ENCODE measurements at regions not wholly inside any gene's neighbourhood (a gene's known extent, or its start where the extent isn't known, plus 50 kb on each side); places are given as distances from the start of the nearest gene placed in this dataset.
A peak's percentile ranks its signal among the peaks of the same experiment; 100 is the strongest.

DNA sequence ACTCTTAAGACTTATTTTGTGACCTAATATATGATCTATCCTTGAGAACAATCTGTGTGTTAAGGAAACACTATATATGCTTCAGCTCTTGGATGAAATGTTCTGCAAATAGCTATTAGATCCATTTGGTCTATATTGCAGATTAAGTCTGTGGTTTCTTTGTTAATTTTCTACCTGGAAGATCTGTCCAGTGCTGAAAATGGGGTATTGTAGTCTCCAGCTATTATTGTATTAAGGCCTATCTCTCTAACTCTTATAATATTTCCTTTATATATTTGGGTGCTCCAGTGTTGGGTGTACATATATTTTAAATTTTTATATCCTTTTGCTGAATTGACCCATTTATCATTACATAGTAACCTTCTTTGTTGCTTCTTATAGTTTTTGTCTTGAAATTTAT lies 992.7 kb upstream of the CDH2 start:
- DNase-seq (ENCODE audit: low spot score in 2 of 2), result no peak
- H3K27ac ChIP-seq, result no peak overlapping the region
- no peaks in the 10 kb centered on the region for H3K4me1 ChIP-seq
- no peaks in the 10 kb centered on the region for H3K9me3 ChIP-seq
- no peaks in the 10 kb centered on the region for H3K36me3 ChIP-seq
- H3K4me3 ChIP-seq, result no peak overlapping the region
- H3K27me3 ChIP-seq, result no peaks in the 10 kb centered on the region
- TF ChIP-seq POLR2A (IDR thresholded peaks at IDR 0.05), result no peak
- TF ChIP-seq, protein P1, sequence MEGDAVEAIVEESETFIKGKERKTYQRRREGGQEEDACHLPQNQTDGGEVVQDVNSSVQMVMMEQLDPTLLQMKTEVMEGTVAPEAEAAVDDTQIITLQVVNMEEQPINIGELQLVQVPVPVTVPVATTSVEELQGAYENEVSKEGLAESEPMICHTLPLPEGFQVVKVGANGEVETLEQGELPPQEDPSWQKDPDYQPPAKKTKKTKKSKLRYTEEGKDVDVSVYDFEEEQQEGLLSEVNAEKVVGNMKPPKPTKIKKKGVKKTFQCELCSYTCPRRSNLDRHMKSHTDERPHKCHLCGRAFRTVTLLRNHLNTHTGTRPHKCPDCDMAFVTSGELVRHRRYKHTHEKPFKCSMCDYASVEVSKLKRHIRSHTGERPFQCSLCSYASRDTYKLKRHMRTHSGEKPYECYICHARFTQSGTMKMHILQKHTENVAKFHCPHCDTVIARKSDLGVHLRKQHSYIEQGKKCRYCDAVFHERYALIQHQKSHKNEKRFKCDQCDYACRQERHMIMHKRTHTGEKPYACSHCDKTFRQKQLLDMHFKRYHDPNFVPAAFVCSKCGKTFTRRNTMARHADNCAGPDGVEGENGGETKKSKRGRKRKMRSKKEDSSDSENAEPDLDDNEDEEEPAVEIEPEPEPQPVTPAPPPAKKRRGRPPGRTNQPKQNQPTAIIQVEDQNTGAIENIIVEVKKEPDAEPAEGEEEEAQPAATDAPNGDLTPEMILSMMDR (IDR thresholded peaks at IDR 0.05), result no peak
- TF ChIP-seq EP300 (IDR thresholded peaks at IDR 0.05), result no peak
- no peak for TF ChIP-seq POLR2AphosphoS5 (IDR thresholded peaks at IDR 0.05)

DNA sequence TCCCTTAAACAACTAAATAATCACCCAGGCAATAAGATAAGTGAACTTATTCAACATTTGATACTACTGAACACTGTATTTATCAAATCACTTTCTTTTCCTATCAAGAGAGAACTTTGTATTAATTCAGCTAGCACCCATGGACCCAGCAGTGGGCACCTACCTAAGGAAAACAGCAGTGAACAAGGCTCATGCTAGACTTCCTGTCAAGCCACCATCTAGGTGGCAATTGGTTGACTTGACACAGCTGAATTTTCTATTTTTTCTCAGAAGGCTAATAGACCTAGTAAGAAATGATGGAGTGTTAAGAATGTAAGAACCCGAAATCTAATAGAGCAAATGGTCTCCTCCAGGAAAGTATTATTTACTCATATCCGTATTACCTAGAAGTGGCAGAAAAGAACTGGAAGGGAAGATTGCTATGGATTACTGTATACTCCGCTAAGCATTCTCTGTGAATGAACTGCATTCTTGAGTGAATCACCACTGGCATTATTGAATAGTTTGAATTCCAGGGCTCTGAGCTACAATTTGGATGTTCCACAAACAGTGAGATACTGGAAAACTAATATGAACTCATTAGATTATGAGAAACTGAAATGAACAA lies 988.2 kb upstream of the CDH2 start:
- H3K27me3 ChIP-seq, result no peaks in the 10 kb centered on the region
- no peaks in the 10 kb centered on the region for H3K36me3 ChIP-seq
- H3K27ac ChIP-seq, result peak overlapping the region; percentile 40
- H3K4me3 ChIP-seq, result no peak overlapping the region
- TF ChIP-seq POLR2A (IDR thresholded peaks at IDR 0.05) (no peak), POLR2AphosphoS5 (IDR thresholded peaks at IDR 0.05) (no peak), EP300 (IDR thresholded peaks at IDR 0.05) (no peak)
- TF ChIP-seq, protein P1 (IDR thresholded peaks at IDR 0.05), result no peak
- 49% methylated on average over 3 of the region's 3 CpGs for WGBS
- H3K4me1 ChIP-seq, result no peaks in the 10 kb centered on the region
- no peak for DNase-seq (ENCODE audit: low spot score in 2 of 2)
- H3K9me3 ChIP-seq, result no peaks in the 10 kb centered on the region

- Histone ChIP-seq H3K36me3 (no peaks in the 10 kb centered on the region), H3K4me1 (no peaks in the 10 kb centered on the region), H3K27ac (peak overlapping the region; percentile 39), H3K9me3 (no peaks in the 10 kb centered on the region), H3K4me3 (no peak overlapping the region), H3K27me3 (no peaks in the 10 kb centered on the region)
- 28% methylated on average over 1 of the region's 1 CpG for WGBS
- TF ChIP-seq, protein P1 (IDR thresholded peaks at IDR 0.05), result no peak
- TF ChIP-seq POLR2AphosphoS5 (IDR thresholded peaks at IDR 0.05) (no peak), EP300 (IDR thresholded peaks at IDR 0.05) (no peak), POLR2A (IDR thresholded peaks at IDR 0.05) (no peak)
- no peak for DNase-seq (ENCODE audit: low spot score in 2 of 2)
These were observed 987.2 kb upstream of the CDH2 start for GRCh38 chr18:29164020-29164706.

DNA sequence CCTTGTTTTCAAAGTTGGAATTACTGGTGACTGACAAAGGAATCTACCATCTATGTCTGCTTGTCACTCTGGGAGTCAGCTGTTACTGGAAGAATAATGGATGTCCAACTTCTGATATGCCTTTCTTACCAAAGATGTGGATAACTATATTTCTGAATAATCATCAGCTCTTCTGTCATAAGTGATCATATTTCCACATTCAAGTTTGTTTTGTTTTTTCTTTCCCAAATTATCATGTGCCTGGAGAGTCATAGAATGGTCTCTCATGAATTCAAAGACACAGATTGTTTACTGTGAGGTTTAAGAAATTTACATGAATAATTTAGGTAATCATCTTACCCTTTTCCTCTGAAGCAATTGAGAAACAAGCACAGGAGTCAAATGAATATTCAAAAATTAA lies 986.7 kb upstream of the CDH2 start:
- Histone ChIP-seq H3K36me3 (no peaks in the 10 kb centered on the region), H3K27ac (peak overlapping the region; percentile 39), H3K4me3 (no peak overlapping the region), H3K4me1 (no peaks in the 10 kb centered on the region), H3K9me3 (no peaks in the 10 kb centered on the region), H3K27me3 (no peaks in the 10 kb centered on the region)
- DNase-seq (ENCODE audit: low spot score in 2 of 2), result no peak
- no peak for TF ChIP-seq EP300 (IDR thresholded peaks at IDR 0.05)
- TF ChIP-seq, protein P1 (IDR thresholded peaks at IDR 0.05), result no peak
- no peak for TF ChIP-seq POLR2AphosphoS5 (IDR thresholded peaks at IDR 0.05)
- TF ChIP-seq POLR2A (IDR thresholded peaks at IDR 0.05), result no peak

GRCh38 chr18:29161429-29161828 lies 984.5 kb upstream of the CDH2 start:
- TF ChIP-seq, protein P1 (IDR thresholded peaks at IDR 0.05), result no peak
- no peak for TF ChIP-seq POLR2AphosphoS5 (IDR thresholded peaks at IDR 0.05)
- no peak for TF ChIP-seq EP300 (IDR thresholded peaks at IDR 0.05)
- no peak for TF ChIP-seq POLR2A (IDR thresholded peaks at IDR 0.05)
- Histone ChIP-seq H3K4me3 (no peak overlapping the region), H3K4me1 (no peaks in the 10 kb centered on the region), H3K27ac (no peak overlapping the region), H3K27me3 (no peaks in the 10 kb centered on the region), H3K9me3 (no peaks in the 10 kb centered on the region), H3K36me3 (no peaks in the 10 kb centered on the region)
- DNase-seq (ENCODE audit: low spot score in 2 of 2), result no peak
